Testis (tissue), 2 donors: ENCODE measurements at regions not wholly inside any gene's neighbourhood (a gene's known extent, or its start where the extent isn't known, plus 50 kb on each side); places are given as distances from the start of the nearest gene placed in this dataset.
"Not testable (repeated sequence)": the region's sequence is repeated elsewhere in the genome, so short reads cannot be mapped to it uniquely, and the experiment has no call there.

Experiments used
- DNase-seq: peaks from one replicate; pipeline ENCODE4 v3.0.0-alpha.2; 2019
- H3K27ac ChIP-seq, 2 donors: fragments of 200-600 bp; sonication (generic); one replicate each; pipeline ENCODE4 v1.5.1; 2019
- H3K27me3 ChIP-seq: fragments of 200-600 bp; sonication (generic); one replicate; pipeline ENCODE4 v1.5.1; 2019
- H3K36me3 ChIP-seq: fragments of 200-600 bp; sonication (generic); one replicate; pipeline ENCODE4 v1.5.1; 2017; ENCODE audit warnings: low read depth; ENCODE audit errors: missing control alignments
- H3K4me1 ChIP-seq: fragments of 200-600 bp; sonication (generic); one replicate; pipeline ENCODE4 v1.5.1; 2019
- H3K4me3 ChIP-seq, 2 donors: fragments of 200-600 bp; sonication (generic); one replicate each; pipeline ENCODE4 v1.5.1; 2017 to 2019
- H3K9me3 ChIP-seq: fragments of 200-600 bp; sonication (generic); one replicate; pipeline ENCODE4 v1.5.1; 2017
- POLR2A ChIP-seq: fragments of 450-650 bp; IDR thresholded peaks from one replicate; pipeline ENCODE4 v1.6.1; 2017; ENCODE audit warnings: antibody characterized with exemption, mild to moderate bottlenecking, moderate library complexity
- WGBS, 2 donors: methylation state at CpG; one replicate each; pipeline ENCODE4 v1.1.5; 2018; 5-methylcytosine and 5-hydroxymethylcytosine counted together
- intact Hi-C: fragments of 100-400 bp; cut with DNase I; formaldehyde crosslinking; loops from one replicate; pipeline ENCODE4 v1.15.1; 2023; ENCODE audit warnings: low total_unique reads
- TF ChIP-seq, protein P1 (sequence below), 3 experiments: fragments of 450-650 bp in 2 of 3; fragments of 200-600 bp in 1 of 3; sonication (generic) in 1 of 3; IDR thresholded peaks; one replicate each; pipeline ENCODE4 v1.5.1; 2016 to 2019; ENCODE audit warnings: antibody characterized with exemption in 3 of 3, mild to moderate bottlenecking in 2 of 3, moderate library complexity in 1 of 3

DNA sequence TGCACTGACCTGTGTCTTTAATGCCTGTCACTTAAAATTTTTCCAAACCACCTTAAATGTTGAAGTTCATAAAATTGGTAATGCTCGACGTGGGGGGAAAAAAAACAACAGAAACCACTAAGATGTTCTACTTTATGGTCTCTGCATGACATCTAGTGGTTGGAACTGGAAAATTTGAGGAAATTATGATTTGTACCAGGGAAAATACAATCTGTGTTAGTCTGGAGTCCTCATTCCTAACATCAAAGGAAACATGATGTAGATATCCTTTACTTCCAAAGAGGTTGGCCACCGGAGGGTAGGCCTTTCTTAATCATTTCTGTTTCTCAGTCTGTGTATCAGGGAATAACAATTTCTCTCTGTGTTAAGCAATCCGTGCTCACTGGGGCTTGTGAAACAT is 941.0 kb downstream of the LTN1 start:
- H3K36me3 ChIP-seq, H3K4me3 ChIP-seq, H3K27ac ChIP-seq, H3K9me3 ChIP-seq, H3K27me3 ChIP-seq, DNase-seq, intact Hi-C loops, H3K4me1 ChIP-seq: not testable (repeated sequence)
- 31 to 42% methylated on average over 4 of the region's 4 CpGs for WGBS, 2 donors
- TF ChIP-seq, protein P1, sequence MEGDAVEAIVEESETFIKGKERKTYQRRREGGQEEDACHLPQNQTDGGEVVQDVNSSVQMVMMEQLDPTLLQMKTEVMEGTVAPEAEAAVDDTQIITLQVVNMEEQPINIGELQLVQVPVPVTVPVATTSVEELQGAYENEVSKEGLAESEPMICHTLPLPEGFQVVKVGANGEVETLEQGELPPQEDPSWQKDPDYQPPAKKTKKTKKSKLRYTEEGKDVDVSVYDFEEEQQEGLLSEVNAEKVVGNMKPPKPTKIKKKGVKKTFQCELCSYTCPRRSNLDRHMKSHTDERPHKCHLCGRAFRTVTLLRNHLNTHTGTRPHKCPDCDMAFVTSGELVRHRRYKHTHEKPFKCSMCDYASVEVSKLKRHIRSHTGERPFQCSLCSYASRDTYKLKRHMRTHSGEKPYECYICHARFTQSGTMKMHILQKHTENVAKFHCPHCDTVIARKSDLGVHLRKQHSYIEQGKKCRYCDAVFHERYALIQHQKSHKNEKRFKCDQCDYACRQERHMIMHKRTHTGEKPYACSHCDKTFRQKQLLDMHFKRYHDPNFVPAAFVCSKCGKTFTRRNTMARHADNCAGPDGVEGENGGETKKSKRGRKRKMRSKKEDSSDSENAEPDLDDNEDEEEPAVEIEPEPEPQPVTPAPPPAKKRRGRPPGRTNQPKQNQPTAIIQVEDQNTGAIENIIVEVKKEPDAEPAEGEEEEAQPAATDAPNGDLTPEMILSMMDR (IDR thresholded peaks at IDR 0.05) = peak; percentile 46 to 64 (median 60)

DNA sequence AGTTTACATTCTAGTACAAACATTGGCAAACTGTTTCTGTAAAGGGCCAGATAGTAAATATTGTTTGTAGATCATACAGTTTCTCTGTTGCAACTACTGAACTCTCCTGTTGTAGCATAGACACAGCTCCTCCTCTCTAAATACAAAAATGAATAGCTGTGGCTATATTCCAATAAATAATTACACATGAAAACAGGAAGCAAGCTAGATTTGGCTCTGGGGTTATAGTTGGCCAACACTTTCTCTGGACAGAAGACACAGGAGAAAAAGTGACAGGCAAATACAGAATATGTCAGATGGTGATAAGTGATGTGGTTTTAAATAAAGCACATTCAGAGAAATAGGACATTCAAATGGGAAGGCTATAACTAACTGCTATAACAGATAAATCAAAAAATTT is 957.0 kb downstream of the LTN1 start:
- H3K9me3 ChIP-seq, H3K27ac ChIP-seq, H3K36me3 ChIP-seq, H3K4me1 ChIP-seq, H3K4me3 ChIP-seq, DNase-seq, H3K27me3 ChIP-seq, intact Hi-C loops: not testable (repeated sequence)

DNA sequence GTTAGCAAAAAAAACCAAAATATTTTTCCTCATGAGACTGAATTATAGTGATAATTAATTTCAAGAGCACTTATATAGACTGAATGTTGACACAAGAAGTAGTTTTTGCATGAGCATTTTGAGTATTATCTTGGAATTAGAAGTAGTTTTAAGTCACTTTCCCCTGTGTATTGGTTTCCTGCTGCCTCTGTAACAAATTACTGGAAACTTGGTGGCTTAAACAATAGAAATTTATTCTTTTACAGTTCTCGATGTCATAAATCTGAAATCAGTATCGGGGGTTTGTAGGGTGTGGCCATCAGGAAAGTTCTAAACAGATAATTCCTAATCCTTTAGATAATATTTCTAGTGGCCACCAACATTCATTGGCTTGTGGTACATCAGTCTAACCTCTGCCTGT is 957.8 kb downstream of the LTN1 start:
- WGBS, 2 donors = 92 to 94% methylated on average over 2 of the region's 2 CpGs
- H3K4me1 ChIP-seq, H3K27ac ChIP-seq, DNase-seq, intact Hi-C loops, H3K27me3 ChIP-seq, H3K4me3 ChIP-seq, H3K9me3 ChIP-seq, H3K36me3 ChIP-seq: not testable (repeated sequence)

DNA sequence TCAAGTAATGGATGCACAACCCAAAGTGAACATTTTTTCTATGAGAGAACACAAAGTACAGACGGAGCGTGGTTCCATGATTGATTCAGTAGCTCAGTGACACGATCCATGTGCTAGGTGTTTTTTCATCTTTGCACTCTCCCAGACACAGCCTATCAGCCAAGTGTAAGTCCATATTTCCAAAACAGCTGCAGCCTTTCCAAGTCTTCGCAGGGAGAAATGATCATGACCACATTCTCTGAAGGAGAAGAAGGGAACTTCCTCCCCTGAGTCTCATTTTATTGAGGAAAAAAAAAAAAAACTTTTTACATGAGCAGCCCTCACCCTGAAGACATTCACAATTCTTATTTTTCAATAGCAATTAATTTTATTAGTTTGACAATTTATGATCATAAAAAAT is 958.3 kb downstream of the LTN1 start:
- H3K27me3 ChIP-seq, H3K4me3 ChIP-seq, DNase-seq, H3K36me3 ChIP-seq, H3K4me1 ChIP-seq, H3K9me3 ChIP-seq, intact Hi-C loops, H3K27ac ChIP-seq: not testable (repeated sequence)
- WGBS, 2 donors = 65 to 79% methylated on average over 4 of the region's 4 CpGs

DNA sequence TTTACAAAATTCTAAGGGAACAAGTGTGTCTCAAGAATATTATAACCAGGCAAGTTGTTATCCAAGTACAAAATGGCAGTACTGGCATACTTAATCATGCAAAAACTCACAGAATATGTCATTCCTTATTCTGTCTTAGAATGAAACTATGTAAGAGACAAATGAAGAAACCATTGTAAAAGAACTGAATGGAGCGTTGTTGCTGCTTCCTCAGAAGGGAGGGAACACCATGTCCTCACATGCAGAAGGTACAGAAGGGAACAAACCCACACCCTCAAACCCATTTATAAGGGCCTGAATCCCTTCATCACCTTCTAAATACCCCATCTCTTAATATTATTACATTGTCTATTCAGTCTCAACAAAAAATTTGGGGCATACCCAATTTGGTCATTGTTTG is 960.0 kb downstream of the LTN1 start:
- H3K4me3 ChIP-seq, H3K27ac ChIP-seq, DNase-seq, H3K9me3 ChIP-seq, H3K36me3 ChIP-seq, H3K27me3 ChIP-seq, H3K4me1 ChIP-seq, intact Hi-C loops: not testable (repeated sequence)
- WGBS, 2 donors = 41 to 79% methylated on average over 1 of the region's 1 CpG

DNA sequence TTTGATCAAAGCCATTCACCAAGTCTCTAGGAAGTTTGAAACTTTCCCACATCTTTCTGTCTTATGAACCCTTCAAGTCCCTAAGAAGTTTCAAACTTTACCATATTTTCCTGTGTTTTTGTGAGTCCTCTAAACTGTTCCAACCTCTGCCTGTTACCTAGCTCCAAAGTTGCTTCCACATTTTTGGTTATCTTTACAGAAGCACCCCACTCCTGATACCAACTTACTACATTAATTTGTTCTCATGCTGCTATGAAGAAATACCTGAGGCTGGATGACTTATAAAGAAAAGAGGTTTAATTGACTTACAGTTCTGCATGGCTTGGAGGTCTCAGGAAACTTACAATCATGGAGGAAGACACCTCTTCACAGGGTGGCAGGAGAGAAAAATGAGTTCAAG is 961.6 kb downstream of the LTN1 start:
- DNase-seq, H3K27ac ChIP-seq, intact Hi-C loops, H3K36me3 ChIP-seq, H3K4me1 ChIP-seq, H3K9me3 ChIP-seq, H3K4me3 ChIP-seq, H3K27me3 ChIP-seq: not testable (repeated sequence)

DNA sequence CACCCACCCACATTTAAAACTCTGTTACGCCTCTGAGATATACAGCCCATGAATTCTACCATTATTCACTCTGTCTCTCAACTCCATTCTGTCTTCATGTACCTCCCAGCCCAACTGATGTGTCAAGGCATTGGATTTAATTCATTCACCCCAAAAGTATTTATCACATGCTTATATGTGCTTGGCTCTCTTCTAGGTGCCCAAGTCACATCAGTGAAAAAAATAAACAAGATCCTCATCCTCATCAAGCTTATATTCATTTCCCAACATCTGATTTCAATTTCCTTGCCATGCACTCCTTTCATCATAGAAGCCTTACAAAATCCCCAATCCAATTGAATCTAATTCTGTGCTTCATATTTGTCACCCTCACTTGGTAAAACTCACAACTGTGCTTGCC is 967.6 kb downstream of the LTN1 start:
- intact Hi-C loops = no loop called here
- no peak for DNase-seq
- WGBS, 2 donors = 95 to 96% methylated on average over 1 of the region's 1 CpG
- Histone ChIP-seq H3K4me1 (no peaks in the 10 kb centered on the region), H3K4me3 (no peak overlapping the region), H3K27me3 (no peaks in the 10 kb centered on the region), H3K27ac (no peak overlapping the region), H3K9me3 (no peaks in the 10 kb centered on the region), H3K36me3 (no peaks in the 10 kb centered on the region)
- TF ChIP-seq POLR2A = no peak
- TF ChIP-seq, protein P1 (IDR thresholded peaks at IDR 0.05) = no peak
